Stimulated activated CD8-positive, alpha-beta memory T cell treated with anti-CD3 and anti-CD28 coated beads, Interleukin-12 subunit alpha, Interleukin-12 subunit beta, amount 100 ng/mL, for 24 hours (primary cell): ENCODE measurements at regions not wholly inside any gene's neighbourhood (a gene's known extent, or its start where the extent isn't known, plus 50 kb on each side); places are given as distances from the start of the nearest gene placed in this dataset.

Experiments used
- DNase-seq: peaks from one replicate; pipeline ENCODE4 v3.0.0-alpha.2; 2020; ENCODE audit errors: extremely low read depth

DNA sequence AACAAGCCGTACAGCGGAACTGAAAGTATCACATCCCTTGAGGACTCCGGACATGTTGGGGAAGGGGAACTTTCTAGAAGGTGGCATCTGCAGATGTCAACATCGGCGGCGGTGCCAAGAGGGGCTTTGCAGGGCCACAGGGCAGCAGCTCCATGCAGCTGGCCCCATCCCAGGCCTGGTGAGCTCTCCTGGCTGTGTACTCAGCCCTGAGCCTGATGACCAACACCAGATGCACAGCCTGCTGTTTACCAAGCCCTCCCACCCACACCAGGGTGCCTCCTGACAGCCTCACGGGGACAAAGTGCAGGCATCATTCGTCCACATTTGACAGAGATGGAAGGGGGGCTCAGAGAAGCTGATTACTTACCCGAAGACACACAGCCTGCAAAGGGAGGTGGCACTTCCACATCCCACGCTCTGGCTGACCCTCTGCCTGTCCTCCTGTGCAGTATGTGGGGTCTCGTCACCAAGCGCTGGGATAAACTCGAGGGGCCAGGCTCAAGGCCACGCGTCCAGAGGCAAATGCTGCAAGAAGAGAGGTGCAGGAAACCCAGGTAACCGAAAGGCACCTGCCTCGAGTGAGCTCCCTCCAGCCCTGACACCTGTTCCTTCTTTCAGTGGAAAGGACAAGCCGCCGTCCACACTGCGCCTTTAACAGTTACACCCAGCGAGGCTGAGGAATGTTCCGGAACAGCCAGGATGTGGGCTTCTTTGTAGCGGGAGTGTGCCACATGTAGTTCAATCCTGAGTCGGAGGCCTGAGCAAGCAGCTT, 69.0 kb upstream of the ASAP2 start:
- DNase-seq: no peak

DNA sequence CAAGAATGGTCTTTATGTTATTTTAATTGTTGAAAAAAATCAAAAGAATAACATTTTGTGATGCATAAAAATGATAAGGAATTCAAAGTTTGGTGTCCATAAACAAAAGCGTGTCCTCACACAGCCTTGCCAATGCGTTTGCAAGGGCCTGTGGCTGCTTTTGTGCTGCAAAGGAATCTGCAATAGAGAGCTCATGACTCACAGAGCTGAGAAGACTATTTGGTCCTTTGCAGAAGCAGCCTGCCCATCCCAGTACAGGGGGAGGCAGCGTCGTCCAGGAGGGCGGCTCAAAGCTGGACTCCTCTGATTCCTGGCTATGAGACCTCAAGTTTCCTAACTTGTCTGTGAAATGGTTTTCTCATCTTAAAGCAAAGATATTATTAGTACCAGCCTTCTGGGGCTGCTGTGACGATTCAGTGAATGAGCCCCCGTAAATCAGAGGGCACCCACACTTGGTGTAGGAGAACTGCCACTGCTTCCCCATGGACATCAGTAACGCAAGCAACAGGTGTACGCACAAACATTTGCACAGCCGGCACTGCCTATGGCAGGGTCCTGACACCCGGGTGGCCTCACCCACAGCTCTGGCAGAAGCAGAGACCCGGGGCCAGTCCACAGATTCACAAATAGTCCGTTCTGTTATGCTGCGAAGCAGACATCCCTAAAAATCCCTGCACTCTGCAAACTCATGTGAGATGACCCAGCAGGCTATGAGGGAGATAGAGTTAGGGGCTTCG, 70.6 kb upstream of the ASAP2 start:
- no peak for DNase-seq

DNA sequence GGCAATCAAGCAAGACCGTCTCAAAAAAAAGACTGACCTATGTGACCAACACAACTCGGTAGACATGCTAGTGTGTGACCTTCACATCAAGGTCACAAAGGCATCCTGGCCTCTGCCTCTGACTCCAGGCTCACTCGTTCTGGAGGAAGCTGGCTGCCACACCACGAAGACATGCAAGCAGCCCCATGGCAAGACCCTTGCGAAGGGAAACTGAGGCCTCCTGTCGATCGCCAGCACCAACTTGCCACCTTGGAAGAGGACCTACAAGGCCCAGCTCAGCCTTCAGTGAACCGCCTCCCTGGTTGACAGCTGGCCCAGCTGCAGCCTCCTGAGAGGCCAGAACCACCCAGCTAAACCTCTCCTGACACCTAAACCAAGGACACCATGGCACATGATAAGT, 79.3 kb upstream of the ASAP2 start:
- no peak for DNase-seq

GRCh38 chr2:9126540-9126939, 80.1 kb upstream of the ASAP2 start:
- DNase-seq: no peak

- no peak for DNase-seq
These were observed 82.3 kb upstream of the ASAP2 start for GRCh38 chr2:9124231-9124741.

GRCh38 chr2:9123069-9123468, 83.5 kb upstream of the ASAP2 start:
- no peak for DNase-seq

GRCh38 chr2:9122367-9122766, 84.2 kb upstream of the ASAP2 start:
- no peak for DNase-seq

GRCh38 chr2:9118383-9118960, 88.1 kb upstream of the ASAP2 start:
- no peak for DNase-seq

GRCh38 chr2:9115229-9115628, 91.4 kb upstream of the ASAP2 start:
- no peak for DNase-seq

GRCh38 chr2:9114458-9114857, 92.2 kb upstream of the ASAP2 start:
- DNase-seq: no peak

DNA sequence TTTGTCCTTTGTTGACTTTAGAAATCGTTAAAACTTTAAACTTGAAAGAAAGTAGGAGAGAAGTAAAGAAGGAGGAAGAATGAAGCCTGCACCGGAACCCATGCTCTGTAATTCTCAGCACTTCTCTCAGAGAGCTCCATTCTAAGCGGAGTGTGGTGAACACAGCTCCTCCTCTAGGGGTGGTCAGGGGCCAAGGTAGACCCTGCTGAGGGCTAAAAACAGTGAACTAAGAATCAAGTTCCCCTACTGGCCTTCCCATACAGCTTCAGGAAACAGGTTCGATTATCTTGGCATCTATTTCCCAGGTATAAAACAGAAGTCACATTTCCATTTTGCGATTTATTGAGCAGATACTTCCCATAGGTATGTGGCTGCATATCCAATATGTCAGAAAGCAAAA, 92.7 kb upstream of the ASAP2 start:
- DNase-seq: no peak

- no peak for DNase-seq
These were observed 93.3 kb upstream of the ASAP2 start for GRCh38 chr2:9113262-9113661.

DNA sequence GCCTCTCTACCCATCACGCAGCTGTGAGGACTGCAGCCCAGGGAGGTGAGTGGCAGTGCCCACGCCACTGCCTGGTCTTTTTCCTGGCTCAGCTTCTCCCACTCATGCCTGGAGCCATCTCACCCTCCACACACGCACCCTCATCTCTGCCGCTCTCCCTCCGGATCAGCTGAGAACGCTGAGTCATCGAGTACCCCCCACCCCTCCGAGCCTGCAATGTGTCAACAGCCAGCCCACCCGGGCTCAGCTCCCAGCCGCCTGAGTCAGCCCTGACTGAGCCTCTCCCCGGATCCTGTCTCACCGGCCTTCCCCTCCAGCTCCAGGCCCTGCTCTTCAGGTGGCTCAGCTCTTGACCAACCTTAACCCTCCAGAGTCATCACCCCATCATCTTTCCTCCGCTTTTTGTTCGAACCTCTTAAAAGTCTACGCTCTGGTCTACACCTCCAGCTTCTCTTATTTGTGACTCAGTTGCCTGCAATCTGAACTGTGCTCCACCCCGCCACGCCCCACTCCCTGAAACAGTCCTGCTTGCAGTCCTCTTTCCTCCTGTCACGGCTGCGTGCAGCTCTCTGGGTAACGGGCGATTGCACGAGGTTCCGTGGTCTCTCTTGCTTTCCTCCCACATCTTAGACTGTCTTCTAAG, 94.4 kb upstream of the ASAP2 start:
- DNase-seq: no peak

DNA sequence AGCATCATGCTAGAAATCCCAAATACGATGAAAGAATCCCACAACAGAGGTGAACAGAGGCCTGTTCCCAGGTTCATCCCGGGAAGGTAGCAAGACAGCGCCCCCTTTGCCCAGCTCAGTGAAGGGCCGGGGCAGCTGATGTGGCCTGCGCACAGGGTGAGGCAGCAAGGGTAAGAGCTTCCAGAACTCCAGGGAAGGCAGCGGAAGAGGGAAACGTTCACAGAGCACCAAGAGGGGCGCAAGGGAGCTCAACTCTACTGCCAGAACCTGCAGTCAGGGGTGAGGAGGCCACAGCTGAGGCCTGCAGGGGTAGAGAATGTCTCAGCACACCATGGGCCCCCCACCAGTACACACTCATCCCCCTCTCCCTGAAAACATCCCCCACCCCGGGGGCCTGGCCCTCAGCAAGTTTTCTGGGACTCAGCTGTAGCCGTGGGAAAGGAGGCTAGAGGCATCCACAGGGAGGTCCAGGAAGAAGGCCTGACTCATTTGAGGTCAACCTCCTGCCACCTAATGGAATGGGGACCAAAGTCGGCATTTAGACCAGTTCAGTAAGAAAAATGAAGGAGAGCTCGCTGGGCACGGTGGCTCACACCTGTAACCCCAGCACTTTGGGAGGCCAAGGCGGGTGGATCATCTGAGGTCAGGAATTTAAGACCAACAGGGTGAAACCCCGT, 95.6 kb upstream of the ASAP2 start:
- no peak for DNase-seq

- no peak for DNase-seq
These were observed 96.2 kb upstream of the ASAP2 start for GRCh38 chr2:9110346-9110884.

DNA sequence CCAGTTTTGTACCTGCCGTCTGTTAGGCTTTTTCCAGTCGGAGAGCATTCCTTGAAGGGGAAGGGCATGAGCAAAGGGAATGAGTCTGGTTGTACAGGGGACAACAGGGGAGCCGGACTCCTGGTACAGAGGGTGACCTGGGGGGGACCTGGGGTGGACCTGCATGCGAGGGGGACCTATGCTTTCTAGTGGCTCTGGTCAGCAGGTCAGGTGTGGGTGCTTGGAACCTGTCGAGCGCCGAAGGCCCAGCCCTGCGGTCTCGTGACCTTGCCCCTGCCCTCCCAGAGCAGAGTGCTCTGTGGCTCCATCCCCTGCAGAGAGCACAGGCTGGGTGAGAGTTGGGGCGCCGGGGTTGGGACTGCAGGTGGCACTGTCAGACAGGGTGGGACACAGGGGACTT, 96.7 kb upstream of the ASAP2 start:
- no peak for DNase-seq

- DNase-seq: no peak
These were observed 98.2 kb upstream of the ASAP2 start for GRCh38 chr2:9108210-9108967.

- DNase-seq: no peak
These were observed 99.2 kb upstream of the ASAP2 start for GRCh38 chr2:9107168-9108025.

DNA sequence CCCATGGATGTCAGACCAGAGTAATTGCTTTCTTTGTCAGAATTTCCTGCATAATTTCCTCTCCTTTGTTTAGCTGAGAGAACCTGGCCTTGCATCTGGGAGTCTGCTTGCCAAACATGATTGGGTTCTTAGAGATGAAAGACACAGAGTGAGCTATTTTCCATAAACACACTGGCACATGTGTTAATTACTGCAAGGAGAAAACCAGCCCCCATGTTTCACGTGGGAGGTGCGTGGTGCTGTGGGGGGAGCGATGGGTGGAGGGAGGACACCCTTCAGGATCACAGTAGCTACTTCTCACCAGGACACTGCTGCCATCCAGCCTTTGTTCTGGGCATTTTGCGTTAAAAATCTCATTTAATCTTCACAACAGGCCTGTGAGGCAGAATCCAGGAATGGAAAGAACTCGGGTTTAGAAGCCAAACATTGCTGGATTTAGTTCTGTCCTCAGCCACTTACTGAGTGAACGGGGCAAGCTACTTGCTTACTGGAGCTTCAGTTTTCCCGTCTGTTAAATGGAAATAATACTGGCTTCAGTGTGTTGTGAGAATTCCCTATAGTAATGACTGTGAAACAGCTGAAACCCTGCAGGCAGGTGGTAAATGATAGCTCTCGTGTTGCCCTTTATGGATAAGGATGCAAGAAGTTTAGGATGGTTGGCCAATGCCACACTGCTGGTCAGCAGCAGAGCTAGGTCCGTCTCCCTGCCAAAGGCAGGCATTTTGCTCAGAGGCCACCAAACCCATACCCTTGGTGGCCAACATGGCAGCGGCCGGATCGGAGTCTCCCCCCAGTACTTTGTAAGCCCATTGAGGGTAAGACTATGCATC, 100.1 kb upstream of the ASAP2 start:
- DNase-seq: no peak
